ENCODE measurements at regions not wholly inside any gene's neighbourhood (a gene's known extent, or its start where the extent isn't known, plus 50 kb on each side); places are given as distances from the start of the nearest gene placed in this dataset.

- Histone ChIP-seq H3K9me2 (ENCODE audit: insufficient read depth, low read length) (no peaks in the 10 kb centered on the region), H3K4me1 (ENCODE audit: insufficient read depth, low read length, poor library complexity, severe bottlenecking) (no peaks in the 10 kb centered on the region), H3K27ac (ENCODE audit: low read depth, low read length, poor library complexity, severe bottlenecking) (no peak overlapping the region), H4K20me1 (ENCODE audit: insufficient read depth, low read length) (no peaks in the 10 kb centered on the region), H3K4me3 (ENCODE audit: low read depth, low read length, poor library complexity, severe bottlenecking) (no peak overlapping the region), H3K79me2 (ENCODE audit: insufficient read depth, low read depth, low read length) (no peaks in the 10 kb centered on the region), H3K4me2 (ENCODE audit: low read length) (no peak overlapping the region), H3K9me3 (ENCODE audit: low read length) (no peaks in the 10 kb centered on the region), H3K36me3 (ENCODE audit: insufficient read depth, low read length) (no peaks in the 10 kb centered on the region), H2AFZ (ENCODE audit: low read length) (peak overlapping the region; percentile 51; the same call in 1 of the 2 replicates)
- no TSS peak for BruUV-seq (replicated peaks)
- no peak for TF ChIP-seq EZH2phosphoT487 (IDR thresholded peaks at IDR 0.05; ENCODE audit: borderline replicate concordance, low read depth, low read length)
- TF ChIP-seq CTCF (conservative IDR thresholded peaks at IDR 0.05; ENCODE audit: low read length) = no peak
- intact Hi-C loops (cut with micrococcal nuclease; ENCODE audit: unreplicated experiment) = no loop called here
- no peak for DNase-seq (ENCODE audit: low spot score)
- ChIA-PET CTCF (ENCODE audit: unreplicated experiment) (no interaction called here), POLR2A (no interaction called here)
These were observed 64.9 kb upstream of the RREB1 start for GRCh38 chr6:7042654-7043545.

- CTCF ChIA-PET (ENCODE audit: unreplicated experiment) = no interaction called here
- Histone ChIP-seq H3K4me3 (ENCODE audit: low read depth, low read length, poor library complexity, severe bottlenecking) (no peak overlapping the region), H3K27ac (ENCODE audit: low read depth, low read length, poor library complexity, severe bottlenecking) (no peak overlapping the region), H3K9me2 (ENCODE audit: insufficient read depth, low read length) (no peaks in the 10 kb centered on the region), H3K9me3 (ENCODE audit: low read length) (no peaks in the 10 kb centered on the region), H3K4me1 (ENCODE audit: insufficient read depth, low read length, poor library complexity, severe bottlenecking) (no peaks in the 10 kb centered on the region), H3K4me2 (ENCODE audit: low read length) (no peak overlapping the region), H3K36me3 (ENCODE audit: insufficient read depth, low read length) (no peaks in the 10 kb centered on the region), H2AFZ (ENCODE audit: low read length) (no peak overlapping the region), H4K20me1 (ENCODE audit: insufficient read depth, low read length) (no peaks in the 10 kb centered on the region), H3K79me2 (ENCODE audit: insufficient read depth, low read depth, low read length) (no peaks in the 10 kb centered on the region)
- BruUV-seq (replicated peaks) = no TSS peak
- POLR2A ChIA-PET = interaction anchor here (0.7 kb wide), 1 partner anchor 359 kb away, joined by 4 read pairs; no protein-coding TSS in a partner anchor
- intact Hi-C loops (cut with micrococcal nuclease; ENCODE audit: unreplicated experiment) = no loop called here
- TF ChIP-seq EZH2phosphoT487 (IDR thresholded peaks at IDR 0.05; ENCODE audit: borderline replicate concordance, low read depth, low read length) (no peak), CTCF (conservative IDR thresholded peaks at IDR 0.05; ENCODE audit: low read length) (no peak)
- no peak for DNase-seq (ENCODE audit: low spot score)
These were observed 62.4 kb upstream of the RREB1 start for GRCh38 chr6:7045331-7045730.

GRCh38 chr6:7045746-7046145 is 62.0 kb upstream of the RREB1 start:
- ChIA-PET CTCF (ENCODE audit: unreplicated experiment) (no interaction called here), POLR2A (interaction anchor here (0.7 kb wide), 1 partner anchor 359 kb away, joined by 4 read pairs; no protein-coding TSS in a partner anchor)
- Histone ChIP-seq H3K27ac (ENCODE audit: low read depth, low read length, poor library complexity, severe bottlenecking) (no peak overlapping the region), H3K4me1 (ENCODE audit: insufficient read depth, low read length, poor library complexity, severe bottlenecking) (no peaks in the 10 kb centered on the region), H4K20me1 (ENCODE audit: insufficient read depth, low read length) (no peaks in the 10 kb centered on the region), H2AFZ (ENCODE audit: low read length) (no peak overlapping the region), H3K79me2 (ENCODE audit: insufficient read depth, low read depth, low read length) (no peaks in the 10 kb centered on the region), H3K4me3 (ENCODE audit: low read depth, low read length, poor library complexity, severe bottlenecking) (no peak overlapping the region), H3K9me2 (ENCODE audit: insufficient read depth, low read length) (no peaks in the 10 kb centered on the region), H3K9me3 (ENCODE audit: low read length) (no peaks in the 10 kb centered on the region), H3K4me2 (ENCODE audit: low read length) (no peak overlapping the region), H3K36me3 (ENCODE audit: insufficient read depth, low read length) (no peaks in the 10 kb centered on the region)
- no peak for DNase-seq (ENCODE audit: low spot score)
- BruUV-seq (replicated peaks) = no TSS peak
- intact Hi-C loops (cut with micrococcal nuclease; ENCODE audit: unreplicated experiment) = no loop called here
- TF ChIP-seq EZH2phosphoT487 (IDR thresholded peaks at IDR 0.05; ENCODE audit: borderline replicate concordance, low read depth, low read length) (no peak), CTCF (conservative IDR thresholded peaks at IDR 0.05; ENCODE audit: low read length) (no peak)
